ENCODE measurements at regions not wholly inside any gene's neighbourhood (a gene's known extent, or its start where the extent isn't known, plus 50 kb on each side); places are given as distances from the start of the nearest gene placed in this dataset.
A peak's percentile ranks its signal among the peaks of the same experiment; 100 is the strongest.

- DNase-seq (peak in 2 of 5 donors; percentile 1 to 33), FAIRE-seq (no peak)
Measured at GRCh38 chr10:85318809-85319807, 990.7 kb downstream of the CCSER2 start.

GRCh38 chr10:85319826-85320225 lies 991.4 kb downstream of the CCSER2 start:
- H3K36me3 ChIP-seq (ENCODE audit: control insufficient read depth in 2 of 3, insufficient read depth in 3 of 3, low read length in 3 of 3) = no peaks in the 10 kb centered on the region
- no peak overlapping the region for H3K4me3 ChIP-seq (ENCODE audit: low read length in 3 of 3)
- no peaks in the 10 kb centered on the region for H3K27me3 ChIP-seq (ENCODE audit: control insufficient read depth, insufficient read depth, low read length)
- TF ChIP-seq, protein P1, sequence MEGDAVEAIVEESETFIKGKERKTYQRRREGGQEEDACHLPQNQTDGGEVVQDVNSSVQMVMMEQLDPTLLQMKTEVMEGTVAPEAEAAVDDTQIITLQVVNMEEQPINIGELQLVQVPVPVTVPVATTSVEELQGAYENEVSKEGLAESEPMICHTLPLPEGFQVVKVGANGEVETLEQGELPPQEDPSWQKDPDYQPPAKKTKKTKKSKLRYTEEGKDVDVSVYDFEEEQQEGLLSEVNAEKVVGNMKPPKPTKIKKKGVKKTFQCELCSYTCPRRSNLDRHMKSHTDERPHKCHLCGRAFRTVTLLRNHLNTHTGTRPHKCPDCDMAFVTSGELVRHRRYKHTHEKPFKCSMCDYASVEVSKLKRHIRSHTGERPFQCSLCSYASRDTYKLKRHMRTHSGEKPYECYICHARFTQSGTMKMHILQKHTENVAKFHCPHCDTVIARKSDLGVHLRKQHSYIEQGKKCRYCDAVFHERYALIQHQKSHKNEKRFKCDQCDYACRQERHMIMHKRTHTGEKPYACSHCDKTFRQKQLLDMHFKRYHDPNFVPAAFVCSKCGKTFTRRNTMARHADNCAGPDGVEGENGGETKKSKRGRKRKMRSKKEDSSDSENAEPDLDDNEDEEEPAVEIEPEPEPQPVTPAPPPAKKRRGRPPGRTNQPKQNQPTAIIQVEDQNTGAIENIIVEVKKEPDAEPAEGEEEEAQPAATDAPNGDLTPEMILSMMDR (IDR thresholded peaks at IDR 0.05; ENCODE audit: borderline replicate concordance, extremely low read depth, insufficient read depth) = no peak
- no peak for DNase-seq
- H3K9ac ChIP-seq (ENCODE audit: low read length in 3 of 3) = no peak overlapping the region
- H3K9me3 ChIP-seq (ENCODE audit: control insufficient read depth in 2 of 3, insufficient read depth in 1 of 3, low read length in 3 of 3) = no peaks in the 10 kb centered on the region
- intact Hi-C loops (cut with DNase I) = no loop called here
- FAIRE-seq = no peak
- H3K27ac ChIP-seq (ENCODE audit: low read depth in 2 of 2, low read length in 2 of 2) = no peak overlapping the region
- H3K4me1 ChIP-seq (ENCODE audit: control insufficient read depth in 2 of 3, insufficient read depth in 2 of 3, low read depth in 1 of 3, low read length in 3 of 3) = no peaks in the 10 kb centered on the region

More at GRCh38 chr10:85318809-85319807, 990.7 kb downstream of the CCSER2 start:
- no peaks in the 10 kb centered on the region for H3K27me3 ChIP-seq (ENCODE audit: control insufficient read depth, insufficient read depth, low read length)
- H3K27ac ChIP-seq (ENCODE audit: low read depth in 2 of 2, low read length in 2 of 2) = no peak overlapping the region
- no peak overlapping the region for H3K9ac ChIP-seq (ENCODE audit: low read length in 3 of 3)
- intact Hi-C loops (cut with DNase I) = no loop called here
- no peaks in the 10 kb centered on the region for H3K4me1 ChIP-seq (ENCODE audit: control insufficient read depth in 2 of 3, insufficient read depth in 2 of 3, low read depth in 1 of 3, low read length in 3 of 3)
- no peaks in the 10 kb centered on the region for H3K9me3 ChIP-seq (ENCODE audit: control insufficient read depth in 2 of 3, insufficient read depth in 1 of 3, low read length in 3 of 3)
- no peaks in the 10 kb centered on the region for H3K36me3 ChIP-seq (ENCODE audit: control insufficient read depth in 2 of 3, insufficient read depth in 3 of 3, low read length in 3 of 3)
- H3K4me3 ChIP-seq (ENCODE audit: low read length in 3 of 3) = no peak overlapping the region
- TF ChIP-seq, protein P1 (IDR thresholded peaks at IDR 0.05; ENCODE audit: borderline replicate concordance, extremely low read depth, insufficient read depth) = no peak

DNA sequence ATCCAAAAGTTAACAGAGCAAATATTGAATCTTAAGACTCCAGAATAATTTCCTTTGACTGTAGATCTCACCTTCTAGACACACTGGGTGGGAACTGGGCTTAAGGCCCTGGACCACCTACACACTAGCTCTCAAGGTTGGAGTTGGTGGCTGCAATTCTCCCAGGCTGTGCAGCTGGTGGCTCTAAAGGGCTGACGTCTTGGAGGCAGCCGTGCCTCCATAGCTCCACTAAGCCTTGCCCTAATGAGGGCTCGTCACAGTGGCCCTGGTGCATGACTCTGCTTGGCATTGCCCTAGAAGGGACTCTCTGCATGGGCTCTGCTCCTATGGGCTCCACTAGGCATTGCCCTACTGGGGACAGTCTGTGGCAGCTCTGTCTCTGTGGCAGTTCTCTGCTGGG lies 1005.2 kb downstream of the CCSER2 start:
- intact Hi-C loops (cut with DNase I) = no loop called here

More for the DNA sequence above, 1005.2 kb downstream of the CCSER2 start:
- no peak overlapping the region for H3K4me3 ChIP-seq (ENCODE audit: low read length in 3 of 3)
- no peak overlapping the region for H3K27ac ChIP-seq (ENCODE audit: low read depth in 2 of 2, low read length in 2 of 2)
- H3K9ac ChIP-seq (ENCODE audit: low read length in 3 of 3) = no peak overlapping the region
- H3K9me3 ChIP-seq (ENCODE audit: control insufficient read depth in 2 of 3, insufficient read depth in 1 of 3, low read length in 3 of 3) = no peaks in the 10 kb centered on the region
- TF ChIP-seq, protein P1 (IDR thresholded peaks at IDR 0.05; ENCODE audit: borderline replicate concordance, extremely low read depth, insufficient read depth) = no peak
- no peaks in the 10 kb centered on the region for H3K4me1 ChIP-seq (ENCODE audit: control insufficient read depth in 2 of 3, insufficient read depth in 2 of 3, low read depth in 1 of 3, low read length in 3 of 3)
- FAIRE-seq = no peak
- no peak for DNase-seq
- no peaks in the 10 kb centered on the region for H3K36me3 ChIP-seq (ENCODE audit: control insufficient read depth in 2 of 3, insufficient read depth in 3 of 3, low read length in 3 of 3)
- no peaks in the 10 kb centered on the region for H3K27me3 ChIP-seq (ENCODE audit: control insufficient read depth, insufficient read depth, low read length)

All from kidney (tissue), 13 donors.